Left lung (tissue), 4 donors: ENCODE measurements at regions not wholly inside any gene's neighbourhood (a gene's known extent, or its start where the extent isn't known, plus 50 kb on each side); places are given as distances from the start of the nearest gene placed in this dataset.
"Not testable (repeated sequence)": the region's sequence is repeated elsewhere in the genome, so short reads cannot be mapped to it uniquely, and the experiment has no call there.

Experiments used
- ATAC-seq: fragments of 200-7000 bp; cut with Tn5 transposase; one replicate; pipeline ENCODE4 v1.9.1; 2020; ENCODE audit warnings: moderate library complexity
- DNase-seq, 4 donors: peaks; one replicate each; pipeline ENCODE4 v3.0.0-alpha.2; 2013 to 2020
- H3K27ac ChIP-seq, 2 donors: fragments of 200-600 bp; sonication (generic) in 1 of 2; one replicate each; pipeline versions ENCODE4 v1.5.0 to v1.8.0; 2020 to 2021
- H3K27me3 ChIP-seq, 2 donors: fragments of 200-600 bp; sonication (generic) in 1 of 2; one replicate each; pipeline versions ENCODE4 v1.5.0 to v1.8.0; 2020 to 2021
- H3K36me3 ChIP-seq, 2 donors: fragments of 200-600 bp; sonication (generic) in 1 of 2; one replicate each; pipeline versions ENCODE4 v1.5.0 to v1.8.0; 2020 to 2021
- H3K4me1 ChIP-seq, 2 donors: fragments of 200-600 bp; one replicate each; pipeline ENCODE4 v1.8.0; 2021
- H3K4me3 ChIP-seq, 2 donors: fragments of 200-600 bp; sonication (generic) in 1 of 2; one replicate each; pipeline versions ENCODE4 v1.5.0 to v1.8.0; 2020 to 2021; ENCODE audit warnings: mild to moderate bottlenecking in 1 of 2
- H3K9me3 ChIP-seq, 2 donors: fragments of 200-600 bp; sonication (generic) in 1 of 2; one replicate each; pipeline versions ENCODE4 v1.5.0 to v1.8.0; 2020 to 2021
- CTCF ChIP-seq, 2 donors: fragments of 200-600 bp; sonication (generic) in 1 of 2; IDR thresholded peaks; one replicate each; pipeline versions ENCODE4 v1.5.0 to v1.8.0; 2021; ENCODE audit warnings: antibody characterized with exemption in 2 of 2
- intact Hi-C, 2 donors: fragments of 100-400 bp; cut with DNase I; formaldehyde crosslinking; loops; one replicate each; pipeline versions ENCODE4 v1.11.2 to v1.14.2; 2022
- donor health status: DM: no; HTN: yes; CAD: no.
- donor health status: DM: no; HTN: no; CAD: no.

GRCh38 chr4:34293459-34293858 is 1950.9 kb downstream of the ARAP2 start:
- Histone ChIP-seq H3K27ac (no peak overlapping the region), H3K4me1 (no peaks in the 10 kb centered on the region), H3K27me3 (no peaks in the 10 kb centered on the region), H3K36me3 (no peaks in the 10 kb centered on the region), H3K9me3 (no peaks in the 10 kb centered on the region), H3K4me3 (no peak overlapping the region)
- no peak for ATAC-seq
- intact Hi-C loops, result no loop called here
- no peak for DNase-seq
- TF ChIP-seq CTCF (IDR thresholded peaks at IDR 0.05), result no peak

- H3K27me3 ChIP-seq, result no peaks in the 10 kb centered on the region
- no peak for TF ChIP-seq CTCF (IDR thresholded peaks at IDR 0.05)
- no peak overlapping the region for H3K27ac ChIP-seq
- H3K36me3 ChIP-seq, result no peaks in the 10 kb centered on the region
- H3K4me1 ChIP-seq, result no peaks in the 10 kb centered on the region
- intact Hi-C loops, result no loop called here
- no peaks in the 10 kb centered on the region for H3K9me3 ChIP-seq
- DNase-seq, result no peak
- ATAC-seq, result no peak
- H3K4me3 ChIP-seq, result no peak overlapping the region
Measured at GRCh38 chr4:34309383-34309906, 1934.9 kb downstream of the ARAP2 start.

GRCh38 chr4:34318773-34319172 is 1925.5 kb downstream of the ARAP2 start:
- Histone ChIP-seq H3K4me3 (no peak overlapping the region), H3K27ac (no peak overlapping the region), H3K9me3 (no peaks in the 10 kb centered on the region), H3K27me3 (no peaks in the 10 kb centered on the region), H3K36me3 (no peaks in the 10 kb centered on the region), H3K4me1 (no peaks in the 10 kb centered on the region)
- no peak for DNase-seq
- TF ChIP-seq CTCF (IDR thresholded peaks at IDR 0.05), result no peak
- intact Hi-C loops, result no loop called here
- ATAC-seq, result no peak

GRCh38 chr4:34323549-34324320 is 1920.6 kb downstream of the ARAP2 start:
- no peaks in the 10 kb centered on the region for H3K9me3 ChIP-seq
- no peak for TF ChIP-seq CTCF (IDR thresholded peaks at IDR 0.05)
- H3K27ac ChIP-seq, result no peak overlapping the region
- H3K36me3 ChIP-seq, result no peaks in the 10 kb centered on the region
- H3K27me3 ChIP-seq, result no peaks in the 10 kb centered on the region
- ATAC-seq, result no peak
- H3K4me1 ChIP-seq, result no peaks in the 10 kb centered on the region
- H3K4me3 ChIP-seq, result no peak overlapping the region
- no peak for DNase-seq
- intact Hi-C loops, result no loop called here

GRCh38 chr4:34328939-34329338 is 1915.4 kb downstream of the ARAP2 start:
- H3K4me1 ChIP-seq, result no peaks in the 10 kb centered on the region
- ATAC-seq, result no peak
- intact Hi-C loops, result no loop called here

GRCh38 chr4:34335156-34335555 is 1909.2 kb downstream of the ARAP2 start:
- H3K4me3 ChIP-seq, ATAC-seq, intact Hi-C loops, H3K27ac ChIP-seq, H3K36me3 ChIP-seq, DNase-seq, H3K27me3 ChIP-seq, H3K4me1 ChIP-seq: not testable (repeated sequence)
- H3K9me3 ChIP-seq, result peaks cover 0 to 17% of the 10 kb centered on the region in 2 donors

More at GRCh38 chr4:34328939-34329338, 1915.4 kb downstream of the ARAP2 start:
- no peak for DNase-seq
- Histone ChIP-seq H3K36me3 (no peaks in the 10 kb centered on the region), H3K27ac (no peak overlapping the region), H3K9me3 (no peaks in the 10 kb centered on the region), H3K27me3 (no peaks in the 10 kb centered on the region), H3K4me3 (no peak overlapping the region)
- no peak for TF ChIP-seq CTCF (IDR thresholded peaks at IDR 0.05)

- peak in 1 of 4 donors; percentile 65 for DNase-seq
- H3K4me1 ChIP-seq, intact Hi-C loops, H3K27ac ChIP-seq, H3K4me3 ChIP-seq, H3K36me3 ChIP-seq, ATAC-seq, H3K27me3 ChIP-seq: not testable (repeated sequence)
- H3K9me3 ChIP-seq, result peaks cover 0 to 17% of the 10 kb centered on the region in 2 donors
Measured at GRCh38 chr4:34335556-34335955, 1908.8 kb downstream of the ARAP2 start.
